B cell (primary cell): ENCODE measurements at regions not wholly inside any gene's neighbourhood (a gene's known extent, or its start where the extent isn't known, plus 50 kb on each side); places are given as distances from the start of the nearest gene placed in this dataset.

ENCODE experiments used
- ATAC-seq: fragments of 200-7000 bp; cut with Tn5 transposase; one replicate; pipeline ENCODE4 v1.10.0; 2021; ENCODE audit warnings: low read depth, mild to moderate bottlenecking, moderate number of reproducible peaks, moderate library complexity
- CTCF ChIA-PET: fragments of 350-600 bp; sonication (Branson Sonifier 250); formaldehyde crosslinking; loops from one replicate; lab custom pipeline; 2021; ENCODE audit warnings: antibody characterized with exemption, inconsistent platforms; lab: Charles Lee
- POLR2A ChIA-PET: fragments of 350-600 bp; sonication (Branson Sonifier 250); formaldehyde crosslinking; loops from one replicate; lab custom pipeline; 2021; ENCODE audit warnings: antibody characterized with exemption; lab: Charles Lee
- DNase-seq: peaks from one replicate; pipeline ENCODE4 v3.0.0; 2013
- H2AFZ ChIP-seq: 2 replicates; pipeline ENCODE4 v1.6.1; 2012; ENCODE audit warnings: mild to moderate bottlenecking, low read depth, low read length; ENCODE audit not compliant: insufficient read depth, poor library complexity, severe bottlenecking
- H3K27ac ChIP-seq, 2 donors: 1 replicate in 1 of 2; 2 replicates in 1 of 2; pipeline ENCODE4 v1.5.1; 2012 to 2013; ENCODE audit warnings: low read length in 2 of 2, mild to moderate bottlenecking in 2 of 2, moderate library complexity in 1 of 2
- H3K27me3 ChIP-seq, 4 experiments: fragments of 200-600 bp in 1 of 4; sonication (generic) in 1 of 4; replicated peaks in 1 of 4; 1 replicate in 2 of 4; 2 replicates in 2 of 4; pipeline versions ENCODE4 v1.6.1 to v1.7.0; 2013 to 2016; ENCODE audit warnings: low read length in 3 of 4, mild to moderate bottlenecking in 2 of 4, mixed read lengths in 1 of 4, moderate library complexity in 1 of 4; ENCODE audit not compliant: insufficient read depth in 4 of 4, control insufficient read depth in 3 of 4; ENCODE audit errors: control extremely low read depth in 1 of 4
- H3K36me3 ChIP-seq, 2 experiments: replicated peaks in 1 of 2; 1 replicate in 1 of 2; 2 replicates in 1 of 2; pipeline versions ENCODE4 v1.6.1 to v1.7.1; 2013; ENCODE audit warnings: low read length in 1 of 2; ENCODE audit not compliant: insufficient read depth in 2 of 2, control insufficient read depth in 1 of 2; ENCODE audit errors: control extremely low read depth in 1 of 2, extremely low read depth in 1 of 2
- H3K4me1 ChIP-seq, 2 donors: fragments of 200-600 bp in 1 of 2; sonication (generic) in 1 of 2; 1 replicate in 1 of 2; 2 replicates in 1 of 2; pipeline versions ENCODE4 v1.5.1 to v1.6.1; 2013 to 2017; ENCODE audit warnings: low read length in 2 of 2; ENCODE audit not compliant: control insufficient read depth in 2 of 2, insufficient read depth in 2 of 2
- H3K4me2 ChIP-seq: replicated peaks from 2 replicates; pipeline ENCODE3; 2012; ENCODE audit warnings: mild to moderate bottlenecking, low read depth, low read length; ENCODE audit not compliant: poor library complexity, severe bottlenecking
- H3K4me3 ChIP-seq, 5 experiments: fragments of 200-600 bp in 1 of 5; sonication (generic) in 1 of 5; 1 replicate in 3 of 5; 2 replicates in 2 of 5; pipeline versions ENCODE4 v1.5.1 to v1.7.0; 2011 to 2016; ENCODE audit warnings: low read length in 4 of 5, mild to moderate bottlenecking in 4 of 5, low read depth in 2 of 5, control low read depth in 1 of 5, moderate library complexity in 1 of 5; ENCODE audit not compliant: insufficient read depth in 1 of 5; ENCODE audit errors: control extremely low read depth in 1 of 5, extremely low read depth in 1 of 5
- H3K79me2 ChIP-seq: fragments of 200-600 bp; sonication (generic); one replicate; pipeline ENCODE4 v1.6.0; 2016; ENCODE audit warnings: low read length; ENCODE audit not compliant: control insufficient read depth, insufficient read depth
- H3K9ac ChIP-seq: fragments of 200-600 bp; sonication (generic); 2 replicates; pipeline ENCODE4 v1.6.1; 2017; ENCODE audit warnings: mild to moderate bottlenecking, low read length, moderate library complexity
- H3K9me3 ChIP-seq, 3 donors: one replicate each; pipeline versions ENCODE4 v1.6.1 to v1.7.1; 2013; ENCODE audit warnings: low read length in 2 of 3; ENCODE audit not compliant: control insufficient read depth in 2 of 3, insufficient read depth in 1 of 3; ENCODE audit errors: control extremely low read depth in 1 of 3
- H4K20me1 ChIP-seq: 2 replicates; pipeline ENCODE4 v1.6.0; 2012; ENCODE audit warnings: mild to moderate bottlenecking, low read length; ENCODE audit not compliant: insufficient read depth, control insufficient read depth, poor library complexity, severe bottlenecking
- H3K27ac Mint-ChIP-seq: one replicate; pipeline ENCODE4 v1.8.0; 2021; ENCODE audit warnings: mixed read lengths
- H3K27me3 Mint-ChIP-seq: one replicate; pipeline ENCODE4 v1.8.0; 2021; ENCODE audit warnings: mixed read lengths
- H3K4me1 Mint-ChIP-seq: one replicate; pipeline ENCODE4 v1.8.0; 2021; ENCODE audit warnings: mixed read lengths
- H3K4me3 Mint-ChIP-seq: one replicate; pipeline ENCODE4 v1.8.0; 2021; ENCODE audit warnings: mixed read lengths
- H3K9me3 Mint-ChIP-seq: one replicate; pipeline ENCODE4 v1.8.0; 2022; ENCODE audit warnings: mixed read lengths; ENCODE audit not compliant: insufficient read depth
- CTCF ChIP-seq: fragments of 200-600 bp; IDR thresholded peaks from one replicate; pipeline ENCODE4 v1.8.0; 2022; ENCODE audit warnings: antibody characterized with exemption, mild to moderate bottlenecking
- EZH2 ChIP-seq: IDR thresholded peaks from 2 replicates; pipeline ENCODE4 v1.6.1; 2012; ENCODE audit warnings: borderline replicate concordance, low read depth, mild to moderate bottlenecking, moderate library complexity, low read length; ENCODE audit not compliant: insufficient read depth, poor library complexity, severe bottlenecking
- WGBS: methylation state at CpG from one replicate; pipeline ENCODE4 v1.1.5; 2013; ENCODE audit warnings: missing lambda C conversion rate; ENCODE audit not compliant: insufficient coverage; 5-methylcytosine and 5-hydroxymethylcytosine counted together
- intact Hi-C: fragments of 100-400 bp; cut with micrococcal nuclease; formaldehyde crosslinking; loops from one replicate; pipeline ENCODE4 v1.10.0; 2022

GRCh38 chrX:150032742-150033141, 94.5 kb upstream of the EOLA2 start:
- no peaks in the 10 kb centered on the region for H3K79me2 ChIP-seq

GRCh38 chrX:150034788-150035187, 96.5 kb upstream of the EOLA2 start:
- Histone ChIP-seq H3K27ac (no peak overlapping the region), H3K36me3 (no peaks in the 10 kb centered on the region), H4K20me1 (no peaks in the 10 kb centered on the region), H3K9ac (no peak overlapping the region), H3K9me3 (peaks cover 0 to 3% (median 0%) of the 10 kb centered on the region in 3 donors), H3K4me3 (no peak overlapping the region), H3K4me1 (no peaks in the 10 kb centered on the region), H3K27me3 (no peaks in the 10 kb centered on the region), H3K79me2 (no peaks in the 10 kb centered on the region), H2AFZ (no peak overlapping the region), H3K4me2 (no peak overlapping the region)
- no peaks in the 10 kb centered on the region for H3K4me1 Mint-ChIP-seq
- H3K27me3 Mint-ChIP-seq: no peaks in the 10 kb centered on the region
- intact Hi-C loops: no loop called here
- no peak for TF ChIP-seq EZH2
- H3K9me3 Mint-ChIP-seq: peaks cover 7% of the 10 kb centered on the region
- POLR2A ChIA-PET: no interaction called here
- no peak overlapping the region for H3K27ac Mint-ChIP-seq
- no peak overlapping the region for H3K4me3 Mint-ChIP-seq
- ATAC-seq (no peak), DNase-seq (no peak)
- WGBS: no CpG with 5 or more reads among the region's 2 CpGs
- CTCF ChIA-PET: no interaction called here

More at GRCh38 chrX:150032742-150033141, 94.5 kb upstream of the EOLA2 start:
- no peak for ATAC-seq
- H3K4me1 ChIP-seq: no peaks in the 10 kb centered on the region
- no peak overlapping the region for H2AFZ ChIP-seq
- H3K36me3 ChIP-seq: no peaks in the 10 kb centered on the region
- H3K27ac ChIP-seq: no peak overlapping the region
- H3K9me3 ChIP-seq: peaks cover 0 to 3% (median 0%) of the 10 kb centered on the region in 3 donors
- H3K4me1 Mint-ChIP-seq: peaks cover 6% of the 10 kb centered on the region
- H3K27ac Mint-ChIP-seq: no peak overlapping the region
- POLR2A ChIA-PET: no interaction called here
- CTCF ChIA-PET: no interaction called here
- H4K20me1 ChIP-seq: no peaks in the 10 kb centered on the region
- H3K27me3 ChIP-seq: no peaks in the 10 kb centered on the region
- no peaks in the 10 kb centered on the region for H3K27me3 Mint-ChIP-seq
- no peak overlapping the region for H3K4me3 Mint-ChIP-seq
- TF ChIP-seq CTCF: no peak
- no peak for TF ChIP-seq EZH2
- peaks cover 7% of the 10 kb centered on the region for H3K9me3 Mint-ChIP-seq
- no CpG with 5 or more reads among the region's 3 CpGs for WGBS
- no peak overlapping the region for H3K4me2 ChIP-seq
- no peak overlapping the region for H3K9ac ChIP-seq
- DNase-seq: no peak
- intact Hi-C loops: no loop called here
- no peak overlapping the region for H3K4me3 ChIP-seq
